Heart right ventricle (tissue), 16 donors: ENCODE measurements at regions not wholly inside any gene's neighbourhood (a gene's known extent, or its start where the extent isn't known, plus 50 kb on each side); places are given as distances from the start of the nearest gene placed in this dataset.

Source experiments
- ATAC-seq, 8 donors: fragments of 200-7000 bp; cut with Tn5 transposase; one replicate each; pipeline ENCODE4 v1.9.1; 2020; ENCODE audit warnings: mild to moderate bottlenecking in 8 of 8, moderate library complexity in 8 of 8, moderate number of reproducible peaks in 1 of 8
- DNase-seq, 2 donors: peaks; one replicate each; pipeline ENCODE4 v3.0.0-alpha.2; 2020
- H3K27ac ChIP-seq, 10 donors: fragments of 200-600 bp; sonication (generic) in 2 of 10; one replicate each; pipeline versions ENCODE4 v1.5.0 to v1.8.0; 2020 to 2022; ENCODE audit warnings: mild to moderate bottlenecking in 3 of 10
- H3K27me3 ChIP-seq, 7 donors: fragments of 200-600 bp; one replicate each; pipeline ENCODE4 v1.8.0; 2021 to 2022; ENCODE audit warnings: mild to moderate bottlenecking in 2 of 7
- H3K36me3 ChIP-seq, 9 donors: fragments of 200-600 bp; sonication (generic) in 1 of 9; one replicate each; pipeline versions ENCODE4 v1.5.0 to v1.8.0; 2020 to 2022; ENCODE audit warnings: mild to moderate bottlenecking in 2 of 9
- H3K4me1 ChIP-seq, 9 donors: fragments of 200-600 bp; sonication (generic) in 1 of 9; one replicate each; pipeline versions ENCODE4 v1.5.0 to v1.8.0; 2020 to 2022; ENCODE audit warnings: mild to moderate bottlenecking in 4 of 9
- H3K4me3 ChIP-seq, 10 donors: fragments of 200-600 bp; sonication (generic) in 2 of 10; one replicate each; pipeline versions ENCODE4 v1.5.0 to v1.8.0; 2020 to 2022; ENCODE audit warnings: mild to moderate bottlenecking in 7 of 10, moderate library complexity in 2 of 10
- H3K9me3 ChIP-seq, 11 donors: fragments of 200-600 bp in 10 of 11; sonication (generic) in 2 of 11; one replicate each; pipeline versions ENCODE4 v1.5.0 to v1.8.0; 2013 to 2022; ENCODE audit warnings: mild to moderate bottlenecking in 2 of 11, control low read depth in 1 of 11, moderate library complexity in 1 of 11
- WGBS, 2 donors: extraction: QIAGEN DNeasy Blood & Tissue Kit; methylation state at CpG; one replicate each; pipeline ENCODE4 v1.1.7; 2013; ENCODE audit warnings: inconsistent platforms in 1 of 2; 5-methylcytosine and 5-hydroxymethylcytosine counted together
- intact Hi-C, 10 donors: fragments of 100-400 bp; cut with DNase I; formaldehyde crosslinking; loops; one replicate each; pipeline versions ENCODE4 v1.11.1 to v1.14.2; 2022
- TF ChIP-seq, protein P1 (sequence below), 9 donors: fragments of 200-600 bp; sonication (generic) in 2 of 9; IDR thresholded peaks; one replicate each; pipeline versions ENCODE4 v1.5.0 to v1.8.0; 2021 to 2022; ENCODE audit warnings: antibody characterized with exemption in 9 of 9, mild to moderate bottlenecking in 5 of 9, moderate library complexity in 1 of 9
- donor health status: Arrhythmogenic right ventricular cardiomyopathy.
- donor health status: ischemic (EF 13 %, LVEDD 7.1; RV severe dilation, severe dysfunction).
- donor health status: healthy with polysubstance abuse.
- donor health status: DM: no; HTN: yes; CAD: no.
- donor health status: DM: no; HTN: no; CAD: no.
- donor health status: ischemic (EF 25% LVEDD 6.9; RV normal size, moderate dysfunction).
- donor health status: ischemic (EF 25% LVEDD 5.7; RV mildly dilated, moderate dysfunction).
- donor health status: healthy.
- donor health status: DM: yes; HTN: yes; CAD: no.
- donor health status: Ischemic cardiomyopathy.
- donor health status: ischemic (EF 35%, LVEDD 5.7; RV mildly dilated, moderate dysfunction).
- donor health status: nonischemic (EF 11% LVEDD 7.7; RV severe dilation, severe dysfunction).
- donor health status: DM: yes; HTN: yes; CAD: no.
- donor health status: PGD.
- donor health status: ischemic (EF 29% LVEDD 5.4; RV normal size, mild dysfunction).
- donor health status: nonischemic (EF 23%, LVEDD 6.1; RV moderate dilation, normal function).

DNA sequence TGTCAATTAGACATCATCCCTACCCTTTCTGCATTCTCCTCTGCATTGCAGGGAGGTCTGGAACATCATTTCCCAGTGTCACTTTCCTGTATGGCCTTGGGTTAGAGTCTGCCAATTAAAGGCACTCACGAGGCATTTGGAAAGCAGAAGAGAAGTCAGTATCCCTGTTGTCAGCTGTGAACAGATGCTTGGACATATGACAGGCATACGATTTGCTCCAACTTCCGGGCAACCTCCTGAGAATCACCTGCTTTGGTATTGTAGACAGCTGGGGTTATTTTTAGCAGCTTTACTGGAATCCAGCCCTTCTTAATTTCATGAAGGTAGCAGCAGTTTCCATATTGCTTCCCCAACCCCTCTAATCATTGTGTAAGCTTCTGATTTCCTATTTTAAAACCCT, 88.7 kb upstream of the DHRS4 start:
- TF ChIP-seq, protein P1, sequence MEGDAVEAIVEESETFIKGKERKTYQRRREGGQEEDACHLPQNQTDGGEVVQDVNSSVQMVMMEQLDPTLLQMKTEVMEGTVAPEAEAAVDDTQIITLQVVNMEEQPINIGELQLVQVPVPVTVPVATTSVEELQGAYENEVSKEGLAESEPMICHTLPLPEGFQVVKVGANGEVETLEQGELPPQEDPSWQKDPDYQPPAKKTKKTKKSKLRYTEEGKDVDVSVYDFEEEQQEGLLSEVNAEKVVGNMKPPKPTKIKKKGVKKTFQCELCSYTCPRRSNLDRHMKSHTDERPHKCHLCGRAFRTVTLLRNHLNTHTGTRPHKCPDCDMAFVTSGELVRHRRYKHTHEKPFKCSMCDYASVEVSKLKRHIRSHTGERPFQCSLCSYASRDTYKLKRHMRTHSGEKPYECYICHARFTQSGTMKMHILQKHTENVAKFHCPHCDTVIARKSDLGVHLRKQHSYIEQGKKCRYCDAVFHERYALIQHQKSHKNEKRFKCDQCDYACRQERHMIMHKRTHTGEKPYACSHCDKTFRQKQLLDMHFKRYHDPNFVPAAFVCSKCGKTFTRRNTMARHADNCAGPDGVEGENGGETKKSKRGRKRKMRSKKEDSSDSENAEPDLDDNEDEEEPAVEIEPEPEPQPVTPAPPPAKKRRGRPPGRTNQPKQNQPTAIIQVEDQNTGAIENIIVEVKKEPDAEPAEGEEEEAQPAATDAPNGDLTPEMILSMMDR (IDR thresholded peaks at IDR 0.05): no peak
- peak overlapping the region in 1 of 10 donors; percentile 44 for H3K27ac ChIP-seq
- intact Hi-C loops: no loop called here
- H3K9me3 ChIP-seq: no peaks in the 10 kb centered on the region
- DNase-seq (no peak), ATAC-seq (peak in 2 of 8 donors; percentile 47 to 72)
- H3K27me3 ChIP-seq: no peaks in the 10 kb centered on the region
- peaks cover 0 to 14% (median 5%) of the 10 kb centered on the region in 9 donors for H3K4me1 ChIP-seq
- 40% methylated on average over 3 of the region's 3 CpGs for WGBS, 2 donors
- H3K36me3 ChIP-seq: no peaks in the 10 kb centered on the region
- H3K4me3 ChIP-seq: no peak overlapping the region

DNA sequence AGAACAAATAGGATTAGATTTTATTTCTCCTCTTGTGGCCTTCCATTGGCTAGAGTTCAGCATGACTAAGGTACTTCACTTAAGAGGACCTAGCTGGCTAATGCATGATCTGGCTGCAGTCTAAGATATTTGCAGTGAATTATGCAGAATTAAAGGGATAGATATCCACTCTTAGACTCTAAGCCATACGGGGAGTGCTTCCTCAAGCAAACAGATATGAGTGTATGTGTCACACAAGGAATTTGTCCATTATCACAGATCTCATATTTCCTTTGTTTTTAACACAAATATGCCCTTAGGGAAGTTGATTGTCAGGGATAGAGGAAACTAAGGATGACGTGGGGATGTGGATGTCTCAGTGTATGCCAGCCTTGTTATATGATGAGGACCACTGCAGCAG, 88.1 kb upstream of the DHRS4 start:
- H3K27ac ChIP-seq: peak overlapping the region in 1 of 10 donors; percentile 44
- ATAC-seq: peak in 2 of 8 donors; percentile 31 to 46
- WGBS, 2 donors: 30 to 43% methylated on average over 2 of the region's 2 CpGs

DNA sequence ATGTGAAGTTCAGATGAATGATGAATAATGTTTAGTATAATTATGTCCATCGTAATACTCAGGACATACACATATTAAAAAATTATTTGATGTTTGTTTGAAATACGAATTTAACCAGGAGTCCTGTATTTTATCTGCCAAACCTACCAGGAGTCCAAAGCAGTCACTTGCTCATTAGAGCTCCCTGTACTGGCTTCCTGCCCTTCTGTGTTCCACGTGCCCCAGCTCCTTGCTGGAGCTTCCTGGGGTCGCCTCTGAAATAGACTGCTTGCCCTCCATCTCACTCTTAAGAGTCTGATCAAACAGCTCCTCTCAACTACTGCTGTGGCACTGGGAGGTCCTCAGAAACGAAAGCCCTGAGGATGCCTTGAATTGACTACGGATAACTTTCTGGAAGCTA, 87.3 kb upstream of the DHRS4 start:
- ATAC-seq (peak in 1 of 8 donors; percentile 41), DNase-seq (no peak)
- Histone ChIP-seq H3K36me3 (no peaks in the 10 kb centered on the region), H3K9me3 (peaks cover 0 to 3% (median 0%) of the 10 kb centered on the region in 11 donors), H3K27ac (no peak overlapping the region), H3K4me3 (no peak overlapping the region), H3K4me1 (peaks cover 0 to 14% (median 2%) of the 10 kb centered on the region in 9 donors), H3K27me3 (no peaks in the 10 kb centered on the region)
- WGBS, 2 donors: 52 to 68% methylated on average over 6 of the region's 6 CpGs
- TF ChIP-seq, protein P1 (IDR thresholded peaks at IDR 0.05): no peak
- intact Hi-C loops: no loop called here

More for the DNA sequence above, 88.1 kb upstream of the DHRS4 start:
- Histone ChIP-seq H3K9me3 (peaks cover 0 to under 1% (median 0%) of the 10 kb centered on the region in 11 donors), H3K4me3 (no peak overlapping the region), H3K4me1 (peaks cover 0 to 14% (median 5%) of the 10 kb centered on the region in 9 donors), H3K36me3 (no peaks in the 10 kb centered on the region), H3K27me3 (no peaks in the 10 kb centered on the region)
- no peak for DNase-seq
- TF ChIP-seq, protein P1 (IDR thresholded peaks at IDR 0.05): no peak
- intact Hi-C loops: no loop called here

DNA sequence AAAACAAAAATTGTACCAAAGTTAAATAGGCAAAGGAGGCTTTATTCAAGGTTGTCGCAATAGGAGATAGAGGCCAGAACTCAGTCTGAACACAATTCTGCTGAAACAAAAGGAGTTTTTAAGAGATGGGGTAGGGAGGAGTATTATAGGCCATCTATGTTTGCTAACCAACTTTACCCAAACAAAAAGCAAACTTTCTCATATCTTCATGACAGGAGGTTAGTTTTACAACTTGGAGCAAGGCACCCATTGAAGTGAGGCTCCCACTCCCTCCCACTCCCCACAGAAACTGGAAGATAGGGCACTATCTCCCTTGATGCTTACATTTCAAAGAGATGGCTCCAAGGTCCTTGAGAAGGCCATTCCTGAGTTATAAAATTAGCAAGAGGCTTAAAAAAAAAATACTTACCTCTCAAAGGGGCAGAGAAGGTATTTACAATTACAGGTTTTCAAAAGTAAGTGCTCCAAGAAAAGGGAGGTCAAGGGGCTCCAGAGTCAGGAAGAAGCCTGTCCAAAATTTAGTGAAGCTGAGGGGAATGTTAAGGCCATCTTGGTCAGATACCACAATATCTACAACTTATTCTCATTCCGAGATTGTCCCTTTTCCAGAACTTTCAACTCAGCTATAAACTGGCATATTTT, 84.4 kb upstream of the DHRS4 start:
- H3K9me3 ChIP-seq: peaks cover 0 to 15% (median 0%) of the 10 kb centered on the region in 11 donors
- 86 to 90% methylated on average over 2 of the region's 2 CpGs for WGBS, 2 donors
- ATAC-seq (no peak), DNase-seq (no peak)
- H3K27me3 ChIP-seq: no peaks in the 10 kb centered on the region
- no peak overlapping the region for H3K27ac ChIP-seq
- H3K4me3 ChIP-seq: no peak overlapping the region
- intact Hi-C loops: no loop called here
- H3K36me3 ChIP-seq: no peaks in the 10 kb centered on the region
- H3K4me1 ChIP-seq: peaks cover 0 to 12% (median 0%) of the 10 kb centered on the region in 9 donors
- TF ChIP-seq, protein P1 (IDR thresholded peaks at IDR 0.05): no peak
